ENCODE measurements at regions not wholly inside any gene's neighbourhood (a gene's known extent, or its start where the extent isn't known, plus 50 kb on each side); places are given as distances from the start of the nearest gene placed in this dataset.

DNA sequence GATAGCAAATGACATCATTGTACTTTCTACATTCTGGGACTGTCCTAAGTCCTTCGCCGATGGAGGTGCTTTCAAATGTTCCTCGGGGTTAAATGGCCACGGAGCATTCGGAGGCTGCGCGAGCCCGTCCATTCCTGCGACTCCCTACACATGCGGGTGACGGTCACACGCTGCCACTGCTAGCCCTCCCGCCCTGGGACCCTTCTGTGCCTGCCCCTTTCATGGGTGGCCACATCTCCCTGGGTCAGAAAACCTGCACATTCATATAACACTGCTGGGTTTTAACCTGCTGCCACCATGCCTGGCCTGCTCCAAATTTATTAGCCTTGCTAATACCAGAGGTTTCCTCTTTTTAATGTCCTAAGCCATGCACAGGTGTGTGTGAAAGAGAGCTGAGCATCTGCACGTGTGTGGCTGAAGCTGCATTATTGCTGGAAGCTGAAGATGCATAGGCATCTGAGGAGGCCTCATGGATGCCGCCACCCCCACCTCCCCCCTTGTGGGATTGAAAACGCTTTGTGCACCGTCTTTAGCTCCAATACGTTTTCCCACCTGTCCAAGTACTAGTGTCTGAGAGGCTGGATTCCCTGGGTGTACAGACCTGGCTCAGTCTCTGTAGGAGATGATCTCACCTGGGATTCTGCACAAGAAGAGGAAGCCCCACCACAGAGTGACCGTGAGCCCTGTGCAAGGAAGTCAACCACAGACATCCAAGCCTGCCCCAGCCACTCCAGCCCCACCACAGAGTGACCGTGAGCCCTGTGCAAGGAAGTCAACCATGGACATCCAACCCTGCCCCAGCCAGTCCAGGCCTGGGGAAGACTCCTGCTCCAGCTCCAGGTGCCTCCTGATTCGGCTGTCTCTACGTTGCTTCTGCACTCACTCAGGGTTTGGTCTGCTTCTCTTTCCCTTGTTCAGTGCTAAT is 626.4 kb downstream of the BRD1 start:
- TF ChIP-seq CTCF (IDR thresholded peaks at IDR 0.05 in 8 of 11, conservative IDR thresholded peaks at IDR 0.05 in 3 of 11) (no peak), POLR2AphosphoS5 (IDR thresholded peaks at IDR 0.05) (no peak)

Measured in spleen (tissue), 7 donors.